Activated CD8-positive, alpha-beta memory T cell treated with anti-CD3 and anti-CD28 coated beads for 36 hours (primary cell): ENCODE measurements at regions not wholly inside any gene's neighbourhood (a gene's known extent, or its start where the extent isn't known, plus 50 kb on each side); places are given as distances from the start of the nearest gene placed in this dataset.

Source experiments
- CTCF ChIA-PET: fragments of 350-600 bp; sonication (Branson Sonifier 250); formaldehyde crosslinking; loops from one replicate; lab custom pipeline; 2021; ENCODE audit warnings: antibody characterized with exemption; lab: Charles Lee
- POLR2A ChIA-PET: fragments of 350-600 bp; sonication (Branson Sonifier 250); formaldehyde crosslinking; loops from one replicate; lab custom pipeline; 2021; ENCODE audit warnings: antibody characterized with exemption; lab: Charles Lee

- ChIA-PET POLR2A (no interaction called here), CTCF (no interaction called here)
These were observed 51.0 kb upstream of the USP3 start for GRCh38 chr15:63453186-63453905.

DNA sequence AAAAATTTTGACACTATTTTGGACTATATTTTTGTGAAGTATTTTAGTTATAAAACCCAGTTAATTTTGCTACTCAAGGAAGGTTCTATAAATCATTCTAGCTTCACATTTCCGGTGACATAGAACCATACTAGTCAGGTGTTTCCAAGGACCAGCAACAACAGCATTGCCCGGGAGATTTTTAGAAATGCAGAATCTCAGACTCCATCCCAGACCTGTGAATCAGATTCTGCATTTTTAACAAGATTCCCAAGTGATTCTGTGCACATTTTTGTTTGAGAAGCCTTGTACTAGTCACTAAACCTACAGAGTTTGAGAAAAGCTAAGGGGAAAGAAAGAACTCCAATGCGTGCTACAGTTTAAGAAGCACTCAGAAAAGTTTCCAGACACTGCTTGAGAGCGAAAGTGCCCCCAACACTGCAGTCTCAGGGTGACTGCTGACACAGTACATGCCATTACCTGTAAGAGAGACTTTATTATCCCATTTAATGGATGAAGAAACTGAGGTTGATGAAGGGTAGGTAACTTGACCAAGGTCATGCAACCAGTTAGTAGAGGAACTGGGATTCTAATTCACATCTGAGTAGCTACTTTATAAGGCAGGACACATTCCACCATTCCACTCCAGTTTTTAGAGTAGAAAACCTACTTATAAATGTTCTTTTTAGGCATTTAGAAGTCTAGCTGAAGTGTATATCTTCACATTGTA is 49.7 kb upstream of the USP3 start:
- CTCF ChIA-PET, result no interaction called here
- POLR2A ChIA-PET, result no interaction called here
